PC-3 (cell line): ENCODE measurements at regions not wholly inside any gene's neighbourhood (a gene's known extent, or its start where the extent isn't known, plus 50 kb on each side); places are given as distances from the start of the nearest gene placed in this dataset.

ENCODE experiments used
- ATAC-seq: fragments of 200-7000 bp; cut with Tn5 transposase; 2 replicates; pipeline ENCODE4 v1.9.1; 2020; ENCODE audit warnings: mild to moderate bottlenecking, moderate library complexity
- BruUV-seq: library from RNA; stranded (reverse); fragments of 400-500 nt; replicated peaks from 2 replicates; lab custom pipeline; 2021; lab: Mats Ljungman, UMichigan
- CTCF ChIA-PET: fragments of 300-600 bp; sonication (Branson Sonifier 250); formaldehyde crosslinking; loops from one replicate; lab custom pipeline; 2022; ENCODE audit warnings: antibody characterized with exemption; lab: Charles Lee
- POLR2A ChIA-PET: fragments of 300-600 bp; sonication (Branson Sonifier 250); formaldehyde crosslinking; loops from one replicate; lab custom pipeline; 2022; ENCODE audit warnings: antibody characterized with exemption; ENCODE audit not compliant: unreplicated experiment; lab: Charles Lee
- DNase-seq: peaks from one replicate; pipeline ENCODE4 v3.0.0-alpha.2; 2015
- H2AFZ ChIP-seq: fragments of 300-600 bp; sonication (generic); 2 replicates; pipeline ENCODE4 v1.6.0; 2016; ENCODE audit warnings: antibody characterized with exemption, low read length
- H3F3A ChIP-seq: fragments of 300-600 bp; sonication (generic); one replicate; pipeline ENCODE4 v1.6.0; 2017; ENCODE audit warnings: antibody characterized with exemption, low read length, control low read depth, mild to moderate bottlenecking; ENCODE audit not compliant: unreplicated experiment
- H3K27ac ChIP-seq: fragments of 300-600 bp; sonication (generic); 2 replicates; pipeline ENCODE4 v1.5.1; 2016; ENCODE audit warnings: mild to moderate bottlenecking, low read length
- H3K27me3 ChIP-seq: fragments of 300-600 bp; sonication (generic); 2 replicates; pipeline ENCODE4 v1.6.1; 2016; ENCODE audit warnings: low read length, mixed read lengths
- H3K36me3 ChIP-seq: fragments of 300-600 bp; sonication (generic); 2 replicates; pipeline ENCODE4 v1.6.1; 2016; ENCODE audit warnings: low read depth, mixed run types, low read length, mixed read lengths
- H3K4me1 ChIP-seq: fragments of 300-600 bp; sonication (generic); 2 replicates; pipeline ENCODE4 v1.5.1; 2016; ENCODE audit warnings: low read length; ENCODE audit not compliant: insufficient read depth
- H3K4me2 ChIP-seq: fragments of 300-600 bp; sonication (generic); 2 replicates; pipeline ENCODE4 v1.6.0; 2016; ENCODE audit warnings: low read length
- H3K4me3 ChIP-seq: fragments of 300-600 bp; sonication (generic); 2 replicates; pipeline ENCODE4 v1.5.1; 2016; ENCODE audit warnings: mild to moderate bottlenecking, low read length, mixed read lengths
- H3K79me2 ChIP-seq: fragments of 300-600 bp; sonication (generic); 2 replicates; pipeline ENCODE4 v1.6.1; 2017; ENCODE audit warnings: low read length, mixed read lengths
- H3K9ac ChIP-seq: fragments of 300-600 bp; sonication (generic); 2 replicates; pipeline ENCODE4 v1.6.0; 2016; ENCODE audit warnings: mild to moderate bottlenecking, low read length
- H3K9me2 ChIP-seq: fragments of 300-600 bp; sonication (generic); replicated peaks from 2 replicates; pipeline ENCODE4 v1.6.1; 2016; ENCODE audit warnings: mixed run types, low read length, mixed read lengths
- H3K9me3 ChIP-seq: fragments of 300-600 bp; sonication (generic); 2 replicates; pipeline ENCODE4 v1.6.1; 2016; ENCODE audit warnings: low read length, mixed read lengths
- H4K20me1 ChIP-seq: fragments of 300-600 bp; sonication (generic); 2 replicates; pipeline ENCODE4 v1.6.1; 2016; ENCODE audit warnings: low read length, mixed read lengths
- EZH2 ChIP-seq: fragments of 300-600 bp; sonication (generic); IDR thresholded peaks from one replicate; pipeline ENCODE4 v1.6.1; 2017; ENCODE audit warnings: antibody characterized with exemption, mild to moderate bottlenecking, low read length; ENCODE audit not compliant: unreplicated experiment
- EZH2phosphoT487 ChIP-seq: fragments of 300-600 bp; sonication (generic); IDR thresholded peaks from 2 replicates; pipeline ENCODE4 v1.6.1; 2018; ENCODE audit warnings: mild to moderate bottlenecking, antibody characterized with exemption, low read length, borderline replicate concordance
- intact Hi-C: fragments of 100-400 bp; cut with micrococcal nuclease; formaldehyde crosslinking; loops from 2 replicates; pipeline ENCODE4 v1.9.0; 2023
- TF ChIP-seq, protein P1 (sequence below): fragments of 300-600 bp; sonication (generic); conservative IDR thresholded peaks from 2 replicates; pipeline ENCODE4 v1.5.1; 2017; ENCODE audit warnings: antibody characterized with exemption, low read depth, mild to moderate bottlenecking, low read length

DNA sequence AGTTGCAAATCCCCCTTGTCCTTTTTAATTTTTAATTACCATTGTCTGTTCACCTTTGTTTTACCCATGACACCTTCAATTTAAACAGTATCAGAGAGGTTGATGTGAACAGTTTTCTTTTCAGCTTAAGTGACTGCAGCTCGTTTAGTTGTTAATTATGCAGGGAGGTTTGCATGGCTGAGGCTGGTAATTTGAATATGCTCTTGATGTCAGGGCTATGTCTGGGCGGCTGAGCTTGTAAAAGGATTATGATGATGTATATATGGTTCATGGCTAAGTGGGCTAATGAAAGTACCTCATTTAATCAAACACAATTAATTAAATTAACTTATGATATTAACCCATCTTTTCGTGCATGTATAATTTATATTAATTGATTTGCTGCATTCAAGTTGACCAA lies 822.1 kb downstream of the GALR1 start:
- Histone ChIP-seq H3K4me2 (no peak overlapping the region), H3K9me2 (no peaks in the 10 kb centered on the region), H3F3A (no peaks in the 10 kb centered on the region), H3K9ac (no peak overlapping the region), H3K4me1 (no peaks in the 10 kb centered on the region), H3K27me3 (peaks cover 69% of the 10 kb centered on the region), H3K9me3 (no peaks in the 10 kb centered on the region), H3K79me2 (no peaks in the 10 kb centered on the region), H2AFZ (no peak overlapping the region), H3K36me3 (no peaks in the 10 kb centered on the region), H3K4me3 (no peak overlapping the region), H3K27ac (no peak overlapping the region), H4K20me1 (no peaks in the 10 kb centered on the region)
- ATAC-seq (no peak), DNase-seq (no peak)
- POLR2A ChIA-PET: no interaction called here
- TF ChIP-seq EZH2phosphoT487 (no peak), EZH2 (no peak)
- TF ChIP-seq, protein P1, sequence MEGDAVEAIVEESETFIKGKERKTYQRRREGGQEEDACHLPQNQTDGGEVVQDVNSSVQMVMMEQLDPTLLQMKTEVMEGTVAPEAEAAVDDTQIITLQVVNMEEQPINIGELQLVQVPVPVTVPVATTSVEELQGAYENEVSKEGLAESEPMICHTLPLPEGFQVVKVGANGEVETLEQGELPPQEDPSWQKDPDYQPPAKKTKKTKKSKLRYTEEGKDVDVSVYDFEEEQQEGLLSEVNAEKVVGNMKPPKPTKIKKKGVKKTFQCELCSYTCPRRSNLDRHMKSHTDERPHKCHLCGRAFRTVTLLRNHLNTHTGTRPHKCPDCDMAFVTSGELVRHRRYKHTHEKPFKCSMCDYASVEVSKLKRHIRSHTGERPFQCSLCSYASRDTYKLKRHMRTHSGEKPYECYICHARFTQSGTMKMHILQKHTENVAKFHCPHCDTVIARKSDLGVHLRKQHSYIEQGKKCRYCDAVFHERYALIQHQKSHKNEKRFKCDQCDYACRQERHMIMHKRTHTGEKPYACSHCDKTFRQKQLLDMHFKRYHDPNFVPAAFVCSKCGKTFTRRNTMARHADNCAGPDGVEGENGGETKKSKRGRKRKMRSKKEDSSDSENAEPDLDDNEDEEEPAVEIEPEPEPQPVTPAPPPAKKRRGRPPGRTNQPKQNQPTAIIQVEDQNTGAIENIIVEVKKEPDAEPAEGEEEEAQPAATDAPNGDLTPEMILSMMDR: no peak
- CTCF ChIA-PET: no interaction called here
- no TSS peak for BruUV-seq
- intact Hi-C loops: no loop called here

DNA sequence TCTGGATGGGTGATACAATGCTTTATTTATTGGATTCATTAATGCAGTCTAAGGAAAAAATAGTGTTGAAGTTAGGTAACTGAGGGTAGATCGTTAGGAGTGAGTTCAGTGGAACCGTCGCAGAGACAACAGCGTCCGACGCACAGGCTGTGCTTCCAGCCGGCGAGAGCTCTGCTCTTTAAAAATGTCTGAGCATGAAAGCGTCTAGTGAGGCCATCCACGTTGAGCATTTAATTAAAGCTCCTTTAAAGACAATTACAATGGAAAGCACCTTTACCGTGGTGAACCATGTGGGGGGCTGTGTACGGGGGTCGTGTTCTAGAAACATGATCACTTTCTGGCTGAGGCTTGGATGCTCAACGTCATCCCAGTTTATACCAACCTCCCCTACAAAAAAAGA lies 822.7 kb downstream of the GALR1 start:
- Histone ChIP-seq H3K4me1 (no peaks in the 10 kb centered on the region), H3K4me2 (no peak overlapping the region), H3K27me3 (peaks cover 75% of the 10 kb centered on the region), H2AFZ (no peak overlapping the region), H3K79me2 (no peaks in the 10 kb centered on the region), H3F3A (no peaks in the 10 kb centered on the region), H3K27ac (no peak overlapping the region), H3K9me3 (no peaks in the 10 kb centered on the region), H3K36me3 (no peaks in the 10 kb centered on the region), H3K9ac (no peak overlapping the region), H3K4me3 (no peak overlapping the region), H4K20me1 (no peaks in the 10 kb centered on the region), H3K9me2 (no peaks in the 10 kb centered on the region)
- intact Hi-C loops: no loop called here
- ATAC-seq (no peak), DNase-seq (no peak)
- no peak for TF ChIP-seq EZH2phosphoT487
- no peak for TF ChIP-seq EZH2
- TF ChIP-seq, protein P1: no peak
- CTCF ChIA-PET: no interaction called here
- BruUV-seq: no TSS peak
- POLR2A ChIA-PET: no interaction called here

DNA sequence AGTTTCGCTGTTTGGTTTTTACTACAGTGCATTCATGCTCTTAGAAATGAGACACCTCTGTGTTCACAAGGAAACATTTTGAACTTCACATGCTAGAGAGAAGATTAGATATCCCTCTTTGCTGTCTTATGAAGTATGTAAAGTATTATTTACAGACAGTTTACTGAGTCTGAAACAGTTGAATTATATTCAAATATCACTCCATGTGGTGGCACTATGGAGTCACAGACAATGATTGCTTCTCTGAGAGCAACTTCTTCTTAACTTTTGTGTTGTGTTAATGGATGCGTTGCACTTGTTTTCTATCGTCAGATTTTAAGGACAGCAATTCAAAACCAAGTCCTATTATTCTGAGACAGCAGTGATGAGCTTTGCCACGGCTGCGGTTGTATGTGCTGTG lies 823.6 kb downstream of the GALR1 start:
- Histone ChIP-seq H2AFZ (no peak overlapping the region), H3K9me2 (no peaks in the 10 kb centered on the region), H3K9ac (no peak overlapping the region), H3K36me3 (no peaks in the 10 kb centered on the region), H3K79me2 (no peaks in the 10 kb centered on the region), H3K4me1 (no peaks in the 10 kb centered on the region), H3K4me3 (no peak overlapping the region), H3K9me3 (no peaks in the 10 kb centered on the region), H3K27ac (no peak overlapping the region), H3F3A (no peaks in the 10 kb centered on the region), H3K27me3 (peaks cover 80% of the 10 kb centered on the region), H3K4me2 (no peak overlapping the region), H4K20me1 (no peaks in the 10 kb centered on the region)
- TF ChIP-seq EZH2: no peak
- TF ChIP-seq, protein P1: peak; percentile 45; the same call in 1 of the 2 replicates
- no peak for TF ChIP-seq EZH2phosphoT487
- ChIA-PET POLR2A (no interaction called here), CTCF (no interaction called here)
- ATAC-seq (0 out of 2 replicates have a peak, but pooled peaks have one; percentile 35), DNase-seq (peak; percentile 31)
- intact Hi-C loops: no loop called here
- BruUV-seq: no TSS peak
